Tibial nerve (tissue), 3 donors: ENCODE measurements at regions not wholly inside any gene's neighbourhood (a gene's known extent, or its start where the extent isn't known, plus 50 kb on each side); places are given as distances from the start of the nearest gene placed in this dataset.

Experiments
- POLR2A ChIP-seq, 2 donors: fragments of 450-650 bp; IDR thresholded peaks; one replicate each; pipeline ENCODE4 v1.6.1; 2017; ENCODE audit warnings: antibody characterized with exemption in 2 of 2, mild to moderate bottlenecking in 2 of 2, moderate library complexity in 2 of 2
- TF ChIP-seq, protein P1 (sequence below), 5 experiments: fragments of 200-600 bp in 3 of 5; fragments of 450-650 bp in 2 of 5; sonication (generic) in 3 of 5; IDR thresholded peaks; one replicate each; pipeline ENCODE4 v1.5.1; 2016 to 2019; ENCODE audit warnings: antibody characterized with exemption in 5 of 5, mild to moderate bottlenecking in 3 of 5, moderate library complexity in 2 of 5

DNA sequence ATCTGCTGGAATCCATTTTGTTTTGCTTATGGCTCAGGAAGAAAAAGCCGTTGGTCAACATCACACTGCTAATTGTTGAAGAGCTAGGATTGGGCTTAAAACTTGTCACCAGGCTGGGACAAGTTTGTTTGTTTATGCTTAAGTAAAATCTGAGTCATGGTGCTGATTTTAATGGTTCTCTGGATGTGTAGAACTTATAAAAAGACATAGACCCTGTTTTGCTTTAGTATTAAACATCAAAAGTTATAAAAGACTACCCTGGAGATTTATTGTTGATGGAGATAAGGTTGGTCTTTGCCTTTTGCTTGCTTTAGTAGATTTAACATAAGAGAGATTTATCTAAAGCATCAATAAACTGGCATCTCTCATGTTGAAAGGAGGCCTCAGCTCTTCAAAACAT is 348.2 kb upstream of the GOLIM4 start:
- TF ChIP-seq, protein P1, sequence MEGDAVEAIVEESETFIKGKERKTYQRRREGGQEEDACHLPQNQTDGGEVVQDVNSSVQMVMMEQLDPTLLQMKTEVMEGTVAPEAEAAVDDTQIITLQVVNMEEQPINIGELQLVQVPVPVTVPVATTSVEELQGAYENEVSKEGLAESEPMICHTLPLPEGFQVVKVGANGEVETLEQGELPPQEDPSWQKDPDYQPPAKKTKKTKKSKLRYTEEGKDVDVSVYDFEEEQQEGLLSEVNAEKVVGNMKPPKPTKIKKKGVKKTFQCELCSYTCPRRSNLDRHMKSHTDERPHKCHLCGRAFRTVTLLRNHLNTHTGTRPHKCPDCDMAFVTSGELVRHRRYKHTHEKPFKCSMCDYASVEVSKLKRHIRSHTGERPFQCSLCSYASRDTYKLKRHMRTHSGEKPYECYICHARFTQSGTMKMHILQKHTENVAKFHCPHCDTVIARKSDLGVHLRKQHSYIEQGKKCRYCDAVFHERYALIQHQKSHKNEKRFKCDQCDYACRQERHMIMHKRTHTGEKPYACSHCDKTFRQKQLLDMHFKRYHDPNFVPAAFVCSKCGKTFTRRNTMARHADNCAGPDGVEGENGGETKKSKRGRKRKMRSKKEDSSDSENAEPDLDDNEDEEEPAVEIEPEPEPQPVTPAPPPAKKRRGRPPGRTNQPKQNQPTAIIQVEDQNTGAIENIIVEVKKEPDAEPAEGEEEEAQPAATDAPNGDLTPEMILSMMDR (IDR thresholded peaks at IDR 0.05) = no peak
- no peak for TF ChIP-seq POLR2A (IDR thresholded peaks at IDR 0.05)
